Astrocyte of the hippocampus (primary cell): ENCODE measurements at regions not wholly inside any gene's neighbourhood (a gene's known extent, or its start where the extent isn't known, plus 50 kb on each side); places are given as distances from the start of the nearest gene placed in this dataset.
"Not testable (repeated sequence)": the region's sequence is repeated elsewhere in the genome, so short reads cannot be mapped to it uniquely, and the experiment has no call there.

Source experiments
- DNase-seq: peaks from one replicate; pipeline ENCODE4 v3.0.0; 2011; ENCODE audit warnings: low read depth, low spot score

DNA sequence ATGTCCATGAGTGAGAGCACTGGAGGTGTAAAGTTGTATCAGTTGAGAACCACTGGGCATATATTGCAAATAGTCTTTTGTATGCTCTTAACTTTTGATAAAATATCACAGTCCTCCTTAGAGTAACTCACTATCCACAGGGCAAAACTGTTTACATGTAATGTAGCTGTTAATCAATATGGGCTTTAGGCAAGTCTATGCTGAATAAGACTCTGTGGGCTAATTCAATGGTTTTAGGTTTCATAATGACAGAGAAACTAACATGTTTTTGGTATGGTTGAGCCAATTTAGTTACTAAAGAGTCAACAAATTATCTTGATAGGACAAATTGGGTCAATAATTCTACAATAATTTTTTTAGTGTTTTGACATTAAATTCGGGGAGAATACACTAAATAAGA lies 1134.9 kb upstream of the FAM98A start:
- DNase-seq, result no peak

DNA sequence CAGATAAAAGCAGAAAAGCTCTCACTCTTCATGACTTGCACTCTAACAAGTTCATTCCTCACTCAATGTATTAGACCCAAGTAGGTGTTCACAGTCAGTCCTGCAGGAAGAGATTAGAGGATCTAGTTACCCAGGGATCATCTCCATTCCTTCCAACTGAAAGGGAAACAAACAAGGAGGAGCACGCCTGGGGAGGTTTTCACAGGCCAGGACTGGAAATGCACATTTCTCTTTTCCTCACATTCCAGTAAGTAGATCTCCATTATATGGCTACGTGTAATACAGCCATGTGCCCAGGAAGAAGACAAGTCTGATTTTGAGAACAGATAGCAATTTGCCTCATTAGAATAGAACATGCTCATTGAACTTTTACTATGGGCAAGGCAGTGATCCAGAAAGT lies 1132.2 kb upstream of the FAM98A start:
- DNase-seq, result no peak

DNA sequence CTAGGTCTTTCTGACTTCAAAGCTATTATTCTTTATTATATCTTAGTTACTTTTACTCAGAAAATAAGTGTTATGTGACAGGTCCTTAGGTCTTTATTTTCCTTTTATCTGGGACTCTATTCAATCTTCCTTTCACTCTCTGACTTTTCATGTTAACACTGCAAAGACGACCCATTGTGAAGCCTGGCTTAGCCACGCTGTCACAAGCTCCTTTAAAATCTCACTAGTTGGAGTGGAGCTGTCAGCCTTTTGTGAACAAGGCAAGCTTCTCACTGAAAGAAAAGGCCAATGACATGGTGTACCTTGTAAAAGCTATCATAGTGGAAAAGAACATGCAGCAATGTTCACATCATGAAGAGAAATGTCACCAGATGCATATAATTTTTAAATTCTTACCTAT lies 1130.7 kb upstream of the FAM98A start:
- DNase-seq, result no peak

DNA sequence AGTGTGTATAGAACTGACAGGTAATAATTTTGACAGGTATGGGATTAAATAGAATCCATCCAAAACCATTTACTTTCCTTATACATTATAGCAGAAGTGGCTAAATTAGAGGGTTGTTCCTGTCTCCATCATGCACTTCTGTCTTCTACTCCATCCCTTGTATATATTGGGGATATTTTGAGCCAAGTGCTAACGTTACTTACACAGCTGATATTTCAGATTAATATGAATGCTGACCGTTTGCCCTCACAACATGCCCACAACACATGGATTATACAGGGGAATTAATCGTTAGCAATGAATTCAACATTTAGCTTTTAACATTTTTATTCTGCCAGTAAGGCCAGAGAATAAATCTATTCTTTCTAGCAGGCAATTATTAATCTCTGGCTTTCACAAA lies 1125.0 kb upstream of the FAM98A start:
- no peak for DNase-seq

DNA sequence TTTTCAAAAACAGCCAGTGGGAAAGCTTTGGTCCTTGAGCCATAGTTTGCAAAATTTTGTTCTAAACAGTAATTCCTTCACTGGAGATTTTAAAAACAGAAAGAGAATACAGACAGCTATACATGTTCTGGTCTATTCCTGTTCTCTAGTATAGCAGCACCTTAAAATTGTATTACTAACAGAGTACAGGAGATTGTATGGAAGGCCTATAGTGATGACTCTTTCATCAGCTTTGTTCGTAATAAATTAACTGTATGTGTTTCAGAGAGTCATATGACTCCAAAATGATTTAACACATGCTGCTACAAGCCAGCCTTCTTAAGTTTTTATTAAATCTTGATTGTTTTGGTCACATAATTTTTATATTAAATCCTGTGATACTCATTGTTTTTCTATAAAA lies 1124.6 kb upstream of the FAM98A start:
- no peak for DNase-seq

DNA sequence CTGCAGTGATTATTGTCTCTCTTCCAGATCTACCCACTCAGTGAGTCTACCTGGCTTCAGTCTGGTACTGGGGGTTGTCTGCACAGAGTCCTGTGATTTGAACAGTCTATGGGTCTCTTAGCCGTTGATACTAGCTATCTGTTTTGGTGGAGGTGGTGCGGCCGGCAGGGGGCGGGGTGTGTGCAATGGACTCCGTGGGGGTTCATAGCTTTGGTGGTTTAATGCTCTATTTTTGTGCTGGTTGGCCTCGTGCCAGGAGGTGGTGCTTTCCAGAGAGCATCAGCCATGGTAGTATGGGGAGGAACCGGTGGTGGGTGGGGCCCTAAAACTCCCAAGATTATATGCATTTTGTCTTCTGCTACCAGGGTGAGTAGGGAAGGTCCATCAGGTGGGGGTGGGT lies 1120.1 kb upstream of the FAM98A start:
- no peak for DNase-seq

DNA sequence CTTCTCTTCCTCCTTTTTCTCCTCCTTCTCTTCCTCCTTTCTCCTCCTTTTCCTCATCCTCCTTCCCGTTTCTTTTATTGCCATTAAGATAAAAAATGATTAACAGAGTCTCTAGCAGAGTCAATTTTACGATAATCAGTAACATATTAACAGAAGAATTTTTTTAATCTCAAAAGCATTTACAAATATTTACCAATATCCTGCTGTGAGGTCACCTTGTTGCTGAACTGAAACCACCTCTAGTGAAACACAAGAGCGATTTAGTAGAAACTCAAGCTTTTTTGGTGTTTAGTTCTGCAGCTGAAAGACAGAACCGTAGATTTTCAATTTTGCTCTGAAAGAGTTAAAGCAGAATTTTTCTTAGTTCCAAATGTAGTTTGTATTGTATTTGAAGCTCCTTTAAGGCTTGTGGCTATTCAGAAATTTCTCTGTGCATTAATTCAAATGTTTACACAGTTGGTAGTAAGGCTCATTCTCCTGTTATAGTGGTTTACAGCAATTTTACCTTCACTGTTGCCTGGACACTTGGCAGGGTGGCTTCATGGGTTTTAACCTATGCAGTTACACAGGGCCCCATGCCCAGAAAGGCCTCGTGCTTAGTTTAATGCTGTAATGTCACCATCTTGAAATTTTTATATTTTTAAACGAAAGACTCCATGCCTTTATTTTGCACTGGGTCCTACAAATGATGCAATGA lies 1106.6 kb upstream of the FAM98A start:
- no peak for DNase-seq

DNA sequence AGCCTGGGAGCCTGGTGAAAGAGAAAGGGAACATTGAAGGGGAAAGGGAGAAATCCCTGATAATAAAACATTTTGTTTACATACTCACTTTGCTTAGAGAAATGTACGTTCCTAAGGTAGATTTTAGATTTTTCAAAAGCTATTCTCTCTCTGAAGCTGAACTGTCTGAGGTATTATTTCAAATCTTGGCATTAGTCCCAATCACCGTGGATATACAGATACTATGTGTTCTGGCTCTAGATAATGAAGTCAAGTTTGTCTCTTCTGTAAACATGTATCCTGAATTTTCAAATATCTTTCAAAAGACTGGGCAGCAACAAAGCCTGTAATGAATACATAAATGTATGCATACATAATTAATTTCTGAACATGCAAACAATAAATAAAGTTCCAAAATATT lies 1104.2 kb upstream of the FAM98A start:
- DNase-seq, result no peak

DNA sequence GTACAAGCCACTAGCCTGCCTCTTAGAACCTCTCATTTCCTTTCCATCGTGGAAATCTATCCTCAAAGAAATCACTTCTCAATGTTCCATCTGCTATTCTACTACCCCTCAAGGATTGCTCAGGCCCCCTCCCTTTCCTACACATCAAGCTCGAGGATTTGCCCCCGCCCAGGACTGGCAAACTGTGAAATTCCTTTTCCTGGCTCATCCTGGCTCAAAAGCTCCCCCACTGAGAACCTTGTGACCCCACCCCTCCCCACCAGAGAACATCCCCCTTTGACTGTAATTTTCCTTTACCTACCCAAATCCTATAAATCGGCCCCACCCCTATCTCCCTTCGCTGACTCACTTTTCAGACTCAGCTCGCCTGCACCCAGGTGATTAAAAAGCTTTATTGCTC lies 1103.3 kb upstream of the FAM98A start:
- not testable (repeated sequence) for DNase-seq

DNA sequence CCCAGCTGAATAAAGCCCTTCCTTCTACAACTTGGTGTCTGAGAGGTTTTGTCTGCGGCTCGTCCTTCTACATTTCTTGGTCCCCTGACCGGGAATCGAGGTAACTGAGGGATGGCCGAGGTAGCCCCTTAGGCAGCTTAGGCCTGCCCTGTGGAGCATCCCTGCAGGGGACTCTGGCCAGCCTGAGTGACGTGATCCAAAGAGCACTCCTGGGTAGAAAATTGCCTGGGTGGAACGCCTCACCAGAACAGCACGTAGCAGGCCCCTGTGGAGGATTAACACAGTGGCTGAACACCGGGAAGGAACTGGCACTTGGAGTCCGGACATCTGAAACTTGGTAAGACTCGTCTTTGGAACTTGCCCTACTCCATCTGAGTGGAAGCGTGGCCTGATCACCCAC lies 1078.5 kb upstream of the FAM98A start:
- not testable (repeated sequence) for DNase-seq

DNA sequence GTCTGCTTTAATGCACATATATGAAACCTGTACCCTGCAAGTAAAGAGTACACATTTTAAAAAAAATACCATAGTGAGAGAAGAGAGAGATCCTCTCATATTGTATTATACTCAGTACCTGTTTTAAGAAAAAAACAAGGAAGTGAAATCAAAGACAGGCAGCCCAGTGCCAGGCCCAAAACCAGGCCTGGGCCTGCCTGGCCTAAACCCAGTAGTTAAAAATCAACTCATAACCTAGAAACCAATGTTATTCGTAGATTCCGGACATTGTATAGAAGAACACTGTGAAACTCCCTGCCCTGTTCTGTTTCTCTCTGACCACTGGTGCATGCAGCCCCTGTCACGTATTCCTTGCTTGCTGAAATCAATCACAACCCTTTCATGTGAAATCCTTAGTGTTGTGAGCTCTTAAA lies 1078.0 kb upstream of the FAM98A start:
- not testable (repeated sequence) for DNase-seq

DNA sequence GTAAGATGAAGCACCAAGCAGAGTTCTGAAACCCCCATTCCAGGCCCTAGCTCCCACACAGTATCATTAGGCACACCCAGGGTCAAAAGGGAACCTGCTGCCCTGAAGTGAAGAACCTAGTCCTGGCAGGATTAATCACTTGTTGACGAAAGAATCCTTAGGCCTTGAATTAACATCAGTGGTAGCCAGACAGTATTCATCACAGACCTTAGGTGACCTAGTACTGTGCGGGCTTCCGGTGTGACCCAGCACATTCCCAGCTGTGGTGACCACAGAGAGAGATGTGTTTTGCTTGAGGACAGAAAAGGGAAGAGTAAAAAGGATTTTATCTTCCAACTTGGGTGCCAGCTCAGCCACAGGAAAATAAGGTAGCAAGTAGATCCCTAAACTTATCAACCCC lies 1071.4 kb upstream of the FAM98A start:
- no peak for DNase-seq

DNA sequence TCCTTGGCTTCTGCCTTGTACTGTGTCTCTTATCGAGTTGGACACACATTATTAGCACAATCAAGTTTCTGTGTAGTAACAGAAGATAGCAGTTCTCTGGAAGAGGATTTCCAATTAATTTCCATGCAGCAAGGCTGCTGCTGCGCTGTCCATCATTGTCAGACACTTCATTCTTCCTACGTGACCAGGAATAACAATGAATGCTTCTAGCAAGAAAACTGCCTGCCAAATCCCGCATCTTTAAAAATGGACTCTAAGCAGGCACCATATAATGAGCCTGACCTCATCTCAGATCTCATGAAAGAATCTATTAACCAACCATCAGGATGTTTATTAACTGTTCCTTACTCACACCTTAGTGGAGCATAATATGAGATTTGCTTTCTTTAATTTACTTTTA lies 1067.7 kb upstream of the FAM98A start:
- no peak for DNase-seq

DNA sequence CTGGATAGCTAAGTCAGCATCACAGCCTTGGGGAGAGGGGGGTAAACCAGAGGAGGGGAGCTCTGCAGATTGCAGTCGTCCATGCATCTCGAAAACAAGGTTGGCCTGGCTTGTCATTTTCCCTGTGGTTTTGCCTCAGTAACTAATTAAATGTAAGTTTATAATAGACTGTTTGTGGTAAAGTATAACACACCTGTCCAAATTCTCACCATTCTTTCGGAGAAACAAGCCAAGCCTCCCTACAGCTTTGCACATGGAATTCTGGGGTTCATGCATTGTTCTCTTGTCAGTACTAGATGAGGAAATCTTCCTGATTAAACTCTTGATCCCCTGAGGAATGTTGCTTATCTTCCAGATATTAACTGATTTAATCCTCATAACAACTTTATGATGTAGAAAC lies 1065.2 kb upstream of the FAM98A start:
- no peak for DNase-seq

DNA sequence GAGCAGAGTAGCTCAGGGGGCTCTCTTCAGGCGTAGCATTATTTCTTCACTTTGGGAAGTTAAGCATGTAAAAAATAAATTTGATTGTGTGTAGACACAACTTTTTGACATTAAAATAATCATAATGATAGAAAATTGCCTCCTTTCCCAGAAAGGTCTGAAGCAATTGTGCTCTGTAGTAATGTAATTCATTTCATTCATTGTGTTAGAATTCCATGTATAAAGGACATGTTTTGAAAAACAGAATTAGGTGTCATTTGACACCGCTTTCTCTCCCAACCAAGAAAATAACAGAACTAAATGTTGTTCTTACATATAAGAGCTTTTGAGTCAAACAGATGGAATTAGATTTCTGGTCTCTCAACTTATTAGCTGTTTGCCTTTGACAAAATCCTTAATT lies 1064.2 kb upstream of the FAM98A start:
- DNase-seq, result no peak

DNA sequence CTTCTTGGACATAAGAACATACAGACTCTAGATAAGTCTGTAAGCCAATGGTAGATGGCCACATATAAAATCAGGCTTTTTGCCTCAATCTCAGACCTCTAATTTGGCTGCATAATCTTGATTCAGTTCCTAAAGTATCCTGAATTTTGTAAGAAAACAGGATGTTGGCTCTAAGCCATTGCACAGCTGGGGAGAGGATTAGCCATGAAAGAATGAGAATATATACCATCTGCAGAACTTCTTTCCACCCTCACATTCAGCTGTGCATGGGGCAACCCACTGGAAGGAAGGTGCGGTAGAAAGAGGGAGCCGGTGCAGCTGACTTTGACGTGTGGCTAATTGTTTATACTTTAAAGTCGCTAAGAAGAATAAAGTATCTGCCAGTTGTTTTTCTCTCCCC lies 1061.6 kb upstream of the FAM98A start:
- DNase-seq, result no peak

DNA sequence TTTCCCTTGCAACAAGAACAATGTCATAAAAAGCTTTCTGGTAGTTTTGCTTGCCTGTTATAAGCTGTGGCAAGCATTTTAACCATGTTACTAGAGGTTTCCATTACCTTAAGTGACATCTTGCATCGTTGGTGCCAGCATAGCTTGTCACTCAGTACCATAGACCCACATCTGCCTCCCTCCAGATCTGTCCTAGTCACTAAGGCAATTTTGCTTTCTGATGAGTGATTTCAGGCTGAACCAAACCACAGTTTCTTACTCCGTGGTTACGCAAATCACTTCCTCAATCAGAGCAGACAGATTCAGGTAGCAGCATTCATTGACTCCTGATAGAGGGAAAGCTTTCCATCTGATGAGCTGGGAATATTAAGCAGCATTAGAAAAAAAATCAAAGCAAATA lies 1057.5 kb upstream of the FAM98A start:
- DNase-seq, result no peak

DNA sequence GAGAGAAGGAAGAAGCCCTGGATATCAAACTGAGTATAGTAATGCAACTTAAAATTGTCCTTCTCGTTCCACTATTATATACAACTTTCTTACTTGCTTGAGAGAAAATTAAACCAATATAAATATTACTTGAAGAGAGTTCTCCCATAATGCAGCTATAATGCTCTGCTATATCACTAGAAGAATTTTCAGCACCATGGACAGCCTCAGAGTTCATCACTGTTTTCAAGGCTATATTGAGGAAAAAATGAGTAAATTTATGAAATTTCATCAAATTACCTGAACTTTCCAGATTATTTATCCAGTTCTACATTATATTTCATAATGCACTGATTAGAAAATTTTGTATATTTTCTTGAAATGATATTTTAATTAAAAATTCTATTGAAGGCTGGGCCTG lies 1053.5 kb upstream of the FAM98A start:
- peak; percentile 49 for DNase-seq

DNA sequence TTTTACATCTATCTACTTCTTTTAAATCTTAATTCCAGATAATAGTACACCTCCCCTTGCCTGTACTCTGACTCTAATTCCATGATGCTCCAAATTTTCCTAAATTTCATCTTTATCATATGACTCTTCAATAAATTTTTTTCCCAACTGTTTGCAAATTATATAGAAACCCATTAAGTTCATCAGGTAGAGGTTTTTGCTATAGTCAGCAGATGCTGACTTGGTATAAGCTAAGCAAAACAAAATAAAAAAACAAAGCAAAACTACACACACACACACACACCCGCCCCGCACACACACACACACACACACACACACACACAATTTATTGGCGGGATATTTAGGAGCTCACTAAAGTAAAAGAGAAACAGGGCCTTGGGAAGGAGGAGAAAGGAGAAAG lies 1047.8 kb upstream of the FAM98A start:
- DNase-seq, result no peak

DNA sequence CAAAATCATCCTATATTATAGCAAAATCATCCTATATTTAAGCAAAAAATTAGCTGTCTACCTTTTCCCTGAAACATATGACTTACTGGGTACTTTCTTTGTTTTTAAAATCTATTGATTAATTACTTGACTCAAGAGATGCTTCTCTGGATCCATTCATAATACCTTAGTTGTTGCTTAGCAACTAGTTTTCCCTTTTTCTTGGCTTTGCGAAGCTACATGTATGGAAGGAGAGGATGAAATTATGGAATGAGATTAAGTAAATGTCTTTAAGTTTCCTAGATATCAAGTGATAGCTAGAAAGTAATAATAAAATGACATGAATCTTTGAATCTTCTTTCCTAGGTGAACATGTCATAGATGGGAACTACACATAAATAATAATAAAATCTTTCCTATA lies 1033.2 kb upstream of the FAM98A start:
- no peak for DNase-seq

DNA sequence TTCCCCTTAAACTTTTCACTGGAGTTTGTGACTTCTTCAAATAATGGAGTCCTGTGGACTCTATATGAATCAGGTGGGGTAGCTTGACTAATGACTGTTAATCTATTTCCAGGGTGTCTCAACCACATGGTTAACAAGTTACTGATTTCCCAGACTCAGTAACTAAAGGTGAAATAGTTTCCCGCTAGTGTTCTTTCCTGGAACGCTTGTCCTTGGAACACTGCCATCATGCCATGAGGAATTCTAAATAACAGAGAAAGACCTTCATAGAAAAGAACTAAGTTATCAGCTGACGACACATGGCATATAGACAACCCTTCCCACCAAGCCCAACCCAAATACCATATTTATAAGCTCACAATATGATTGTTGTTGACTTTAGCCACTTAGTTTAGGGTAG lies 1027.9 kb upstream of the FAM98A start:
- DNase-seq, result peak; percentile 13

DNA sequence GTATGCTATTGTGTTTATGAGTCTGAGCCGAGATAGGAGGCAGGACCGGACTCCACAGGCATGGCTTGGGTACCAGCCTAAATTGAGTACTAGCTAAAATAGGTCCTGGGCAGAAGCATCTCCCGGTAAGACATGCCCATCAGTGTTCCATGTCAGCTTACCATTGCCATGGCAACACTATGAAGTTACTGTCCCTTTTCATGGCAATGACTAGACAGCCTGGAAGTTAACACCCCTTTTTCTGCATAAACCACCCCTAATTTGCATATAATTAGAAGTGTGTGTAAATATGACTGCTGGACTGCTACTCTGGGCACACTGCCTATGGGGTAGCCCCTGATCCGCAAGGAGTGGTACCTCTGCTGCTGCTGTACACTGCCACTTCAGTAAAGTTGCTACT lies 1005.1 kb upstream of the FAM98A start:
- peak; percentile 0 for DNase-seq

DNA sequence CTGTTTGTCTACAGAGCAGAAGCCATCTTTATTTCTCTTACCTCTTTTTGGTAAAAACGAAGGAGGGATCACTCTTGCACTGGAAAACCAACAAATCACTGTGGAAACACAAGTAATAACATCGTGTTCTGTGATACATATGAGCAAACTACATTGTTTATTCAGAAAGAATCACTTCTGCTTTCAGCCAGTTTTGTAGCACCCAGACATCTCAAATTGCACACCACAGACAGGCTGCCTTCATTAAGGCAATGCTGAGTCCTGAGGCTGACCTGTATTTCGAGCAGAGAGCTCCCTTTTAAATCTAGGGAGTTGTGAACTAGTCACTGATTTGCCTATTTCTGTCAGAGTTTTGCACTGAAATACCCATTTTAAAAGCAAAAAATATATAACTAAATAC lies 1003.2 kb upstream of the FAM98A start:
- no peak for DNase-seq

DNA sequence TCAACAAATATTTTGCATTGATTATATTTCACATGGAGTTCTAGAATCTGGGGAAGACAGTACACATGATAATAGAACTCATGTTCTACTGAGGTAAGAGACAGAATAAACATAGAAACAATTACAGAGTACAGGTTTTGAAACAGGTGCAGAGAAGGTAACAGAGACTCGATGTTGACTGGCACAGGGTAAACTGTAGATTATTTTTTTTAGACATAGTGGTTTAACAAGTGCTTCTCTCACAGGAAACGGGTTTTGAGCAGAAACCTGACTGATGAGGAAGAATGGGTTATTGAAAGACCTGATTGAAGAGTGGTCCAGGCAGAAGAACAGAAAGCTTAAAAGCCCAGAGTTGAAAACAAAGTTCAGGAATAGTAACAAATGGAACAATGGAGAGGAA lies 1002.5 kb upstream of the FAM98A start:
- no peak for DNase-seq
